Calu3 (cell line): ENCODE measurements at regions not wholly inside any gene's neighbourhood (a gene's known extent, or its start where the extent isn't known, plus 50 kb on each side); places are given as distances from the start of the nearest gene placed in this dataset.

Source experiments
- BruUV-seq: library from RNA; stranded (reverse); fragments of 400-500 nt; replicated peaks from 2 replicates; lab custom pipeline; 2021; lab: Mats Ljungman, UMichigan
- CTCF ChIA-PET: fragments of 300-600 bp; sonication (Branson Sonifier 250); formaldehyde crosslinking; loops from one replicate; lab custom pipeline; 2022; ENCODE audit warnings: antibody characterized with exemption; lab: Charles Lee
- DNase-seq: peaks from one replicate; pipeline ENCODE4 v3.0.0; 2022
- H3K27ac Mint-ChIP-seq: one replicate; pipeline ENCODE4 v1.8.0; 2022; ENCODE audit warnings: mixed read lengths; ENCODE audit not compliant: unreplicated experiment
- H3K27me3 Mint-ChIP-seq: one replicate; pipeline ENCODE4 v1.8.0; 2022; ENCODE audit warnings: mixed read lengths; ENCODE audit not compliant: unreplicated experiment
- H3K36me3 Mint-ChIP-seq: one replicate; pipeline ENCODE4 v1.8.0; 2022; ENCODE audit warnings: mild to moderate bottlenecking, moderate library complexity, mixed read lengths; ENCODE audit not compliant: insufficient read depth, unreplicated experiment
- H3K4me1 Mint-ChIP-seq: one replicate; pipeline ENCODE4 v1.8.0; 2022; ENCODE audit warnings: mild to moderate bottlenecking, low read depth, mixed read lengths; ENCODE audit not compliant: unreplicated experiment
- H3K4me3 Mint-ChIP-seq: one replicate; pipeline ENCODE4 v1.8.0; 2022; ENCODE audit warnings: mild to moderate bottlenecking, low read depth, moderate library complexity, mixed read lengths; ENCODE audit not compliant: unreplicated experiment
- H3K9me3 Mint-ChIP-seq: one replicate; pipeline ENCODE4 v1.8.0; 2022; ENCODE audit warnings: low read depth, mixed read lengths; ENCODE audit not compliant: unreplicated experiment
- CTCF ChIP-seq: fragments of 200-600 bp; IDR thresholded peaks from one replicate; pipeline ENCODE4 v1.8.0; 2022; ENCODE audit warnings: antibody characterized with exemption; ENCODE audit not compliant: unreplicated experiment
- intact Hi-C: fragments of 100-400 bp; cut with micrococcal nuclease; formaldehyde crosslinking; loops from one replicate; pipeline ENCODE4 v1.10.0; 2022; ENCODE audit not compliant: unreplicated experiment

- DNase-seq, result no peak
- Mint-ChIP-seq H3K4me1 (peaks cover 24% of the 10 kb centered on the region), H3K9me3 (no peaks in the 10 kb centered on the region), H3K27ac (no peak overlapping the region), H3K27me3 (no peaks in the 10 kb centered on the region), H3K4me3 (no peak overlapping the region), H3K36me3 (peaks cover 6% of the 10 kb centered on the region)
- no peak for TF ChIP-seq CTCF
- no TSS peak for BruUV-seq
- intact Hi-C loops, result no loop called here
- CTCF ChIA-PET, result interaction anchor here (0.6 kb wide), 1 partner anchor 370 kb away, joined by 3 read pairs; no protein-coding TSS in a partner anchor
Observed at GRCh38 chr13:44857061-44857460, 132.2 kb downstream of the NUFIP1 start.

DNA sequence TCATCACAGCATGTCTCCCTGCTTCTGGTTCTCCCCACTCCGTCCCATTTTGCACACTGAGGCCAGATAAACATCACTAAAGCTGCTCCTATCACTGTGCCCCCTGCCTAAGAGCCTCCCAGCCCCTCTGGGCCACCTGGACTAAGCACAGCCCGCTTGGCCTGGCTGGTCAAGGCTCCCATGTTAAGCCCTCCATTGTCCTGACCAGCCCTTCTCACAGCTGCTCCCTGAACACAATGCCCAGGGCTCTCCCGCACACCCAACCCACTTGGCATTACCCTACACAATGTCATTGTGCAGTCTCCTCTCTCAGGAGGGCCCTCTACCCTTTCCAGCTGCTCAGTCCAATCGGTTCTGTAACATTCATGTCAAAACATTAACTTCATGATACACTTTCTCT, 133.4 kb downstream of the NUFIP1 start:
- Mint-ChIP-seq H3K27ac (peak overlapping the region; percentile 26), H3K4me1 (peaks cover 24% of the 10 kb centered on the region), H3K4me3 (no peak overlapping the region), H3K27me3 (no peaks in the 10 kb centered on the region), H3K9me3 (no peaks in the 10 kb centered on the region), H3K36me3 (peaks cover 6% of the 10 kb centered on the region)
- no TSS peak for BruUV-seq
- DNase-seq, result no peak
- no peak for TF ChIP-seq CTCF
- intact Hi-C loops, result no loop called here
- CTCF ChIA-PET, result no interaction called here

DNA sequence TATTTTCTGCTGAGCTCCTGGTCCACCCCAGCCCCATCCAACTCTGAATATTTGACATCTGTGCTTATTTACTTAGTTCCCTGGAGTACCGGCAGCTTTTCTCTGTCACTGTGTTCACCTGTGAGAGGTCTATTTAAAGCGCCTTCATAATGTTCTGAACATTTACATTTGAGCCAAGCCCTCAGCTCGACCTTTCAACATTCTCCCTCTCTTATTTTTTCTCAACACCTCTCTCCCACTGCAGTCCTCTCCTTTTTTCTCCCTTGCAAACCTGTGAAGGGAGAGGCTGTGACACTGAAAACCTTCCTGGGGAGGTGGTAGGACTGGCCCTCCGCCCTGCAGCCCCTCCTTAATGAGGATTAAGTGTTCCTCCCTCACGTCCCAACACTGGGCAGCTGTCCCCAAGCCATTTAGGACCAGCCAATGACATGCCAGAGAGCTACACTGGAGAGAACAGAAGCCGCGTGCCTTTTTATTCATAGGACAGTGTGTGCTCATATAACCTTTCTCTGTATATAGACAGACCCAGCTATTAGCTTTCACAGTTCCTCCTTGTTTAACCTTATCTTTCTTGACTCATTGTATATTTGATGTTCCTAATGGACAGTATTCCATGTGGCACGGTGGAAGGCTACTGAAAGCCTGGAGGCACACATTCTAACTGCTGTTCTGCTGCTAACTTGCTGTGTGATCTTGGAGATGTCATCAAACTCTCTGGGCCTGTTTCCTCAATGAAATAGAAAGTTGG, 134.8 kb downstream of the NUFIP1 start:
- intact Hi-C loops, result no loop called here

GRCh38 chr13:44853641-44854040, 135.6 kb downstream of the NUFIP1 start:
- no peak for TF ChIP-seq CTCF
- no TSS peak for BruUV-seq
- DNase-seq, result peak; percentile 57
- Mint-ChIP-seq H3K27ac (peak overlapping the region; percentile 44), H3K36me3 (peaks cover 6% of the 10 kb centered on the region), H3K27me3 (no peaks in the 10 kb centered on the region), H3K4me1 (peaks cover 24% of the 10 kb centered on the region), H3K9me3 (no peaks in the 10 kb centered on the region), H3K4me3 (peak overlapping the region; percentile 62)
- CTCF ChIA-PET, result no interaction called here
- intact Hi-C loops, result no loop called here

More for the DNA sequence above, 134.8 kb downstream of the NUFIP1 start:
- no peak for DNase-seq
- Mint-ChIP-seq H3K9me3 (no peaks in the 10 kb centered on the region), H3K4me1 (peaks cover 24% of the 10 kb centered on the region), H3K27me3 (no peaks in the 10 kb centered on the region), H3K4me3 (peak overlapping the region; percentile 62), H3K27ac (peak overlapping the region; percentile 88), H3K36me3 (peaks cover 6% of the 10 kb centered on the region)
- no peak for TF ChIP-seq CTCF
- no TSS peak for BruUV-seq
- CTCF ChIA-PET, result no interaction called here
